Activated CD8-positive, alpha-beta T cell treated with anti-CD3 and anti-CD28 coated beads, Interleukin-2, amount 10 ng/mL, durations not matched to agents 7 days and 5 days (primary cell): ENCODE measurements at regions not wholly inside any gene's neighbourhood (a gene's known extent, or its start where the extent isn't known, plus 50 kb on each side); places are given as distances from the start of the nearest gene placed in this dataset.

Source experiments
- ATAC-seq: fragments of 150-1000 bp; cut with Tn5 transposase; one replicate; pipeline ENCODE4 v1.10.0; 2021; ENCODE audit warnings: moderate library complexity
- CTCF ChIA-PET: fragments of 350-600 bp; sonication (Branson Sonifier 250); formaldehyde crosslinking; loops from one replicate; lab custom pipeline; 2021; ENCODE audit warnings: antibody characterized with exemption; lab: Charles Lee
- POLR2A ChIA-PET: fragments of 350-600 bp; sonication (Branson Sonifier 250); formaldehyde crosslinking; loops from one replicate; lab custom pipeline; 2021; ENCODE audit warnings: antibody characterized with exemption; lab: Charles Lee
- DNase-seq: peaks from one replicate; pipeline ENCODE4 v3.0.0-alpha.2; 2020
- H3K27ac Mint-ChIP-seq: one replicate; pipeline ENCODE4 v1.8.0; 2021; ENCODE audit warnings: mild to moderate bottlenecking, mixed read lengths
- H3K27me3 Mint-ChIP-seq: one replicate; pipeline ENCODE4 v1.8.0; 2021; ENCODE audit warnings: low read depth, mixed read lengths
- H3K36me3 Mint-ChIP-seq: one replicate; pipeline ENCODE4 v1.8.0; 2021; ENCODE audit warnings: low read depth, mixed read lengths
- H3K4me1 Mint-ChIP-seq: one replicate; pipeline ENCODE4 v1.8.0; 2021; ENCODE audit warnings: low read depth, mixed read lengths
- H3K4me3 Mint-ChIP-seq: one replicate; pipeline ENCODE4 v1.8.0; 2021; ENCODE audit warnings: mild to moderate bottlenecking, mixed read lengths
- H3K9me3 Mint-ChIP-seq: one replicate; pipeline ENCODE4 v1.8.0; 2022; ENCODE audit warnings: mixed read lengths; ENCODE audit not compliant: insufficient read depth

DNA sequence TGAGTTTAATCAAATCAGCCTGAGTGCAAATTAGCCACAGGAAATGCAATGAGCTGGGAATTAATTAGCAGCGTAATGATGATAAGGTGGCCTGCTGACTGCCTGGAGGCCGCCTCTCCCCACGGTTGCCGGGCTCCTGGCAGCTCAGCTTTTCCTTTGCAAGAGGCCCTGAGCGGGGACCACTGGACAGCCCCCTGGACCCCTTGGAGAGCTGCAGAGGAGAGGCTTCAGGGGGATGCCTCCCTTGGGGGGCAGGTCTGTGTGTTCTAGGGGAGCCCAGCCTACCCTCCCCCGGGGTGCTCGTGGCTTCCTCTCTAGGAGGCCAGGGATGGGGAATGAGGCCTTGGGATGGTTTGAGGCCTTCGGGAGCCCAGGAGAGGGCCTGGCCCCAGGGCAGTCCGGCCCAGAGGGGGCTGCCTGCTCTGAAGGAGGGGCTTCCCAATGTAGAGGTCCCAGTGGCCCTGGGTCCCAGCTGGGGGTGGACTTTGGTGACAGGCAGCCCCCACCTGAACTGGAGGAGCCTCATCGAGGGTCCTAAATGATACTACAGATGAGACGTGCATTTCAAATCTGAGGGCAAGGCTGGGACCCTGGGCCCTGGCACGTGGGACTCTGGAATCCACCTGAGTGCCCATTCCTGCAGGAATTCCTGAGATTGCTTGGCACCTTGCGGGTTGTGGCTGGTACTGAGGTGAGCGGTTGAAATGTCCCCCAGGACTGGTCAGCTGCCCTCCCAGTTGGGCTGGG, 66.4 kb upstream of the BHLHE23 start:
- Mint-ChIP-seq H3K4me1 (no peaks in the 10 kb centered on the region), H3K4me3 (no peak overlapping the region), H3K27ac (no peak overlapping the region), H3K36me3 (no peaks in the 10 kb centered on the region), H3K27me3 (peaks cover 20% of the 10 kb centered on the region), H3K9me3 (peaks cover 19% of the 10 kb centered on the region)
- CTCF ChIA-PET = no interaction called here
- DNase-seq = no peak
- POLR2A ChIA-PET = no interaction called here
- ATAC-seq = no peak

DNA sequence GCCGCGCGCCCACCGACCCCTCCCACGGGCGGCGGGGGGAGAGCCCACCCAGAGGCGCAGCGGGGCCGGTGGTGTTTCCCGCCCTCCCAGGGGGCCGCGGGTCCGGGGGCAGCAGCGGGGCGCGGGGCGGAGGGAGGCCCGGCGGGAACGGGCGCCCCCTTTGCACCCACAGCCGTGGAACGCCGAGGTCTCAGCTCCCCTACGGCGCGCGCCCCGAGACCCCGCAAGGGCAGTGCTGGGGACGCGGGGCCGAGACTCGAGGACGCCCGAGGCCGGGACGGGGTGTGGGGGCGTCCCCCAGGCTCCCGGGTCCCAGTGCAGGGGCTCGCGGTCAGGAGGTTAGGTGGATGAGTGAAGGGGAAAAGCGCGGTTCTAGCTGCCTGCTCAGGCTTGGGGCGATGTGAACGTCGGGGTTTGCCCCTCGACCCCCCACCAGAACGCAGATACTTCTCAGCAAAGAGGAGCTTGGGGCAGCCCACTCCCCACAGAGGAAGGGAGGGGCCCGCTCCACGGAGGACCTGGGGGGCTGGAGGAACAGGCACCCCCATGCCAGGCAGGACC, 65.5 kb upstream of the BHLHE23 start:
- H3K27ac Mint-ChIP-seq = no peak overlapping the region
- ChIA-PET CTCF (no interaction called here), POLR2A (no interaction called here)
- peaks cover 11% of the 10 kb centered on the region for H3K9me3 Mint-ChIP-seq
- peaks cover 18% of the 10 kb centered on the region for H3K27me3 Mint-ChIP-seq
- H3K4me3 Mint-ChIP-seq = no peak overlapping the region
- no peaks in the 10 kb centered on the region for H3K36me3 Mint-ChIP-seq
- H3K4me1 Mint-ChIP-seq = no peaks in the 10 kb centered on the region
- DNase-seq = no peak
- ATAC-seq = no peak

DNA sequence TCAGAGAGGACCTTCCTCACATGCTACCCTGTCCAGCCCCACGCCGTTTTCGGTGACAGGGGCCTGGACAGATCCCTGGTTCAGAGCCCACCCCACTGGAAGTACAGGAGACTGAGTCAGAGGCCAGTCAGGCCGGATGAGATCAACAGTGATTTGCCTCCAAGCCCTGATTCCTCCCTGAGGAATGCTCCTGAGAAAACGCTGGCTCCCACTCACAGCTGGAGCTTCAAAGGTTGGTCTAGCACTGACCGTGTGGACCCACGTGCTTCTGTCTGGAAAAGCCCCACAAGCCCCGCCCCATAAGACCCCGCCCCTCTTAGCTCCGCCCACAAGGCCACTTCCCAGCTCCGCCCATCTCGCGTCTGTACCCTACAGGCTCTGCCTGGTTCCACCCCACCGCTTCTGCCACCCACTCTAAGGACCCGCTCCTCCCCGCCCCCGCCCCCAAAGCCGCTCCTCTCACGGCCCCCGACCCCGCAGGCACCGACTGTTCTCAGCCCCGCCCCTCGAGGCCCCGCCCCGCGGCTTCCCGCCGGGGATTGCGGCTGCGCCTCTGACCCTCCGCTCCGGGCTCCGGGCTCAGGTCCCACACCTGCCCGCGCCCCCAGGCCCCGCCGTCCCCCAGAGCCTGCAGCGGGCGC, 64.9 kb upstream of the BHLHE23 start:
- Mint-ChIP-seq H3K27ac (no peak overlapping the region), H3K36me3 (no peaks in the 10 kb centered on the region), H3K9me3 (peaks cover 4% of the 10 kb centered on the region), H3K4me1 (no peaks in the 10 kb centered on the region), H3K4me3 (no peak overlapping the region), H3K27me3 (peaks cover 18% of the 10 kb centered on the region)
- ChIA-PET POLR2A (no interaction called here), CTCF (no interaction called here)
- no peak for ATAC-seq
- DNase-seq = no peak

DNA sequence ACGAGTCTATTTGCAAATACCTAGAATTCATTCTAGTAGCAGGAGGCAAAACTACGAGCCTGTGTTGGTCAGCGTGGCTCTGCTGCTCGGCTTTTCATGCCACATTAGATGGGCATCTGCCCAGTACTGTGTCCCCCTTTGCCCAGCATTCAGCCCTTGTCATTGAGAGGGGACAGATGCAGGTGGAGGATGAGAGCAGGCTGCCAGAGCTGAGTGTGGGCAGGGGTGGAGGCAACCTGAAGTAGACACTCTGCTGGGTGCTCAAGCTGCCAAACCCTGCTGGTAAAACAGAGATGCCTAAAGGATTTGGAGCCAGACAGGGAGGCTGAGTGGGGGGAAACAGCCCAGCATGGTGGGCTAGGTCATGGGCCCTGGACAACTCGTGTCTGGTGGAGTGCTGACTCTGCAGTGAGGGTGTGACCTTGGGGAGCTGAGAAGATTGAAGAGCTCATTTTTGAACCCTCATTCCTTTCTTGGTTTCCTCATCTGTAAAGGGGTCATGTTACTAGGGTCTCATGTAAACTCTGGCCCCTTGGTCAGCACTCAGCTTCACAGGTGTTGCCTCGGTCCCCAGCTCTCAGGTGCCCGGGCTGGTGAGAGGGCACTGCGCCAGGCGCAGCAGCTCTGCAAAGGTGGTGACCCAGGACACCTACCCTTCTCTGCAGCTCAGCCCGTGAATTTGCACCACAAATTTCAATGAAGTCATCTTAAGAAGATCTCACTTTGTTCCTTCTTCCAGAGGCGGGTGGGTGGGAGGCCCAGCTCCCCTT, 64.2 kb upstream of the BHLHE23 start:
- H3K4me3 Mint-ChIP-seq = no peak overlapping the region
- H3K4me1 Mint-ChIP-seq = no peaks in the 10 kb centered on the region
- ChIA-PET POLR2A (no interaction called here), CTCF (no interaction called here)
- DNase-seq (no peak), ATAC-seq (no peak)
- no peaks in the 10 kb centered on the region for H3K9me3 Mint-ChIP-seq
- H3K36me3 Mint-ChIP-seq = no peaks in the 10 kb centered on the region
- peaks cover 18% of the 10 kb centered on the region for H3K27me3 Mint-ChIP-seq
- no peak overlapping the region for H3K27ac Mint-ChIP-seq

DNA sequence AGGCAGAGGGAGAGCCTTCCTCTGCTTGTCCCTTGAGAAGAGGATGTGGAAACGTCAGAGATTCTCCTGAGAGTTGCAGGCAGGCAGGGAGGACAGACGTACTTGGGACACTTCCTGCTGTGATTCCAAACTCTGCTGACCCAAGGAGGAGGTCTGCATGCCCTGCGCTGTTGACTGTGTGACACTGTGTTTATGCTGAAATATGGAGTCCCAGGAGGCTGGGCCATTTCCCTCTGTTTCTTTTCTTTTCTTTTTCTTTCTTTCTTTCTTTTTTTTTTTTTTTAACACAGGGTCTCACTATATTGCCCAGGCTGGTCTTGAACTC, 63.5 kb upstream of the BHLHE23 start:
- ChIA-PET POLR2A (no interaction called here), CTCF (no interaction called here)
- Mint-ChIP-seq H3K36me3 (no peaks in the 10 kb centered on the region), H3K9me3 (no peaks in the 10 kb centered on the region), H3K27ac (no peak overlapping the region), H3K4me3 (no peak overlapping the region), H3K27me3 (peaks cover 18% of the 10 kb centered on the region), H3K4me1 (no peaks in the 10 kb centered on the region)
- DNase-seq (no peak), ATAC-seq (no peak)

GRCh38 chr20:63068711-63069367, 62.1 kb upstream of the BHLHE23 start:
- ATAC-seq = no peak
- POLR2A ChIA-PET = no interaction called here
- Mint-ChIP-seq H3K36me3 (no peaks in the 10 kb centered on the region), H3K27me3 (peaks cover 18% of the 10 kb centered on the region), H3K9me3 (no peaks in the 10 kb centered on the region), H3K27ac (no peak overlapping the region), H3K4me1 (no peaks in the 10 kb centered on the region), H3K4me3 (no peak overlapping the region)
- no peak for DNase-seq
- CTCF ChIA-PET = no interaction called here

- Mint-ChIP-seq H3K36me3 (no peaks in the 10 kb centered on the region), H3K9me3 (no peaks in the 10 kb centered on the region), H3K27ac (no peak overlapping the region), H3K4me1 (no peaks in the 10 kb centered on the region), H3K4me3 (no peak overlapping the region), H3K27me3 (peaks cover 16% of the 10 kb centered on the region)
- ChIA-PET CTCF (no interaction called here), POLR2A (no interaction called here)
- ATAC-seq = no peak
- DNase-seq = no peak
These were observed 61.2 kb upstream of the BHLHE23 start for GRCh38 chr20:63067721-63068560.

GRCh38 chr20:63067266-63067635, 60.5 kb upstream of the BHLHE23 start:
- POLR2A ChIA-PET = no interaction called here
- DNase-seq = no peak
- H3K4me3 Mint-ChIP-seq = no peak overlapping the region
- H3K27ac Mint-ChIP-seq = no peak overlapping the region
- H3K9me3 Mint-ChIP-seq = no peaks in the 10 kb centered on the region
- no peaks in the 10 kb centered on the region for H3K36me3 Mint-ChIP-seq
- no peaks in the 10 kb centered on the region for H3K4me1 Mint-ChIP-seq
- ATAC-seq = no peak
- H3K27me3 Mint-ChIP-seq = peaks cover 13% of the 10 kb centered on the region
- CTCF ChIA-PET = no interaction called here

GRCh38 chr20:63066506-63067265, 59.9 kb upstream of the BHLHE23 start:
- Mint-ChIP-seq H3K36me3 (no peaks in the 10 kb centered on the region), H3K9me3 (no peaks in the 10 kb centered on the region), H3K4me1 (no peaks in the 10 kb centered on the region), H3K27ac (no peak overlapping the region), H3K4me3 (no peak overlapping the region), H3K27me3 (peaks cover 12% of the 10 kb centered on the region)
- ChIA-PET POLR2A (no interaction called here), CTCF (no interaction called here)
- ATAC-seq (no peak), DNase-seq (no peak)

DNA sequence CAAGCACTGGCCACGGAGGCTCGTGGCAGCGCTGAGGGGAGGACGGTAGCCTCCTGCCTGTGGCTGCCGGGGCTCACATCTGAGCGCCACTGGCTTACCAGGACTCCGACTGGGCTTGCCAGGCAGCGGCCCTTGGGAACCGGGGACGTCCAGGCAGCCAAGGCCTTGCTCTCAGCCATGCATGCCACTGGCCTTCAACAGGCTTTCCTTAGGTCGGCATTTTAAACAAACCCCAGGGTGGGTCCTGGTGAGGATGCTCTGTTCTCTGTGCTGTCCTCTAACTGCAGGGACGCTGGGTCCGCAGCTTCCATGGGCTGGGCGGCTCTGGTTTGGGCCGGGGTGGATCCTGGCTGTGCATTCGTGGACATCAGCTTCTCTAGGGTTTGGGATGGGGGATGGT, 59.1 kb upstream of the BHLHE23 start:
- peaks cover 4% of the 10 kb centered on the region for H3K27me3 Mint-ChIP-seq
- H3K4me1 Mint-ChIP-seq = no peaks in the 10 kb centered on the region
- no peaks in the 10 kb centered on the region for H3K36me3 Mint-ChIP-seq
- H3K4me3 Mint-ChIP-seq = no peak overlapping the region
- H3K9me3 Mint-ChIP-seq = no peaks in the 10 kb centered on the region
- DNase-seq (no peak), ATAC-seq (no peak)
- no peak overlapping the region for H3K27ac Mint-ChIP-seq
- ChIA-PET POLR2A (no interaction called here), CTCF (no interaction called here)
